ENCODE measurements at regions not wholly inside any gene's neighbourhood (a gene's known extent, or its start where the extent isn't known, plus 50 kb on each side); places are given as distances from the start of the nearest gene placed in this dataset.
"Not testable (repeated sequence)": the region's sequence is repeated elsewhere in the genome, so short reads cannot be mapped to it uniquely, and the experiment has no call there.

DNA sequence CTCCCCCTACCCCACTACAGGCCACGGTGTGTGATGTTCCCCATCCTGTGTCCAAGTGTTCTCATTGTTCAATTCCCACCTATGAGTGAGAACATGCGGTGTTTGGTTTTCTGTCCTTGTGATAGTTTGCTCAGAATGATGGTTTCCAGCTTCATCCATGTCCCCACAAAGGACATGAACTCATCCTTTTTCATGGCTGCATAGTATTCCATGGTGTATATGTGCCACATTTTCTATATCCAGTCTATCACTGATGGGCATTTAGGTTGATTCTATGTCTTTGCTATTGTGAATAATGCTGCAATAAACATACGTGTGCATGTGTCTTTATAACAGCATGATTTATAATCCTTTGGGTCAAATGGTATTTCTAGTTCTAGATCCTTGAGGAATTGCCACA, 573.4 kb downstream of the TMTC2 start:
- FAIRE-seq; CTCF ChIA-PET (ENCODE audit: partially characterized antibody); H4K91ac ChIP-seq (replicated peaks; ENCODE audit: insufficient read length, low read length); H2BK15ac ChIP-seq (ENCODE audit: low read length); H3K56ac ChIP-seq (replicated peaks; ENCODE audit: insufficient read length, low read depth, low read length); H3K4ac ChIP-seq (replicated peaks; ENCODE audit: insufficient read length, low read depth, low read length); H3K79me2 ChIP-seq (ENCODE audit: control insufficient read depth in 1 of 2, insufficient read depth in 2 of 2, low read length in 2 of 2); H4K5ac ChIP-seq (ENCODE audit: insufficient read length, low read depth, low read length); H3K9ac ChIP-seq (replicated peaks in 1 of 4; ENCODE audit: extremely low read depth in 1 of 4, low read depth in 3 of 4, low read length in 3 of 4); DNase-seq (ENCODE audit: low read depth in 1 of 2, low spot score in 2 of 2); H3K18ac ChIP-seq (ENCODE audit: extremely low read depth, low read length); H3K4me3 ChIP-seq (ENCODE audit: extremely low read depth in 1 of 4, insufficient read depth in 2 of 4, low read depth in 3 of 4, low read length in 4 of 4); H3K4me2 ChIP-seq (ENCODE audit: insufficient read depth in 1 of 2, low read depth in 2 of 2, low read length in 2 of 2); H3K79me1 ChIP-seq (ENCODE audit: low read depth, low read length); H3K27me3 ChIP-seq (replicated peaks in 1 of 4; ENCODE audit: control insufficient read depth in 3 of 4, extremely low read depth in 1 of 4, insufficient read depth in 3 of 4, low read length in 3 of 4); H2BK12ac ChIP-seq (ENCODE audit: low read depth, low read length); H4K8ac ChIP-seq (ENCODE audit: extremely low read depth, insufficient read depth, low read length); POLR2A ChIA-PET (ENCODE audit: partially characterized antibody); H3K14ac ChIP-seq (ENCODE audit: insufficient read length); H3K23ac ChIP-seq (ENCODE audit: insufficient read length); H3K23me2 ChIP-seq (ENCODE audit: low read depth, low read length); H2BK120ac ChIP-seq (replicated peaks; ENCODE audit: low read depth, low read length); H3K9me3 ChIP-seq (ENCODE audit: insufficient read depth in 2 of 2, low read depth in 1 of 2, low read length in 1 of 2); H2BK20ac ChIP-seq (ENCODE audit: low read length); H2BK5ac ChIP-seq (ENCODE audit: low read depth, low read length); H3K27ac ChIP-seq (ENCODE audit: low read depth, low read length); H2AK5ac ChIP-seq (ENCODE audit: low read depth, low read length); H4K20me1 ChIP-seq (replicated peaks in 1 of 2; ENCODE audit: control insufficient read depth in 1 of 2, insufficient read depth in 2 of 2, low read length in 2 of 2); H3K4me1 ChIP-seq (replicated peaks in 1 of 4; ENCODE audit: control insufficient read depth in 3 of 4, insufficient read depth in 4 of 4, low read length in 3 of 4); H2AFZ ChIP-seq (ENCODE audit: low read length); H3K36me3 ChIP-seq (ENCODE audit: control insufficient read depth in 2 of 4, insufficient read depth in 4 of 4, low read length in 3 of 4): not testable (repeated sequence)
- WGBS, 2 experiments (ENCODE audit: extremely low coverage in 1 of 2, insufficient coverage in 1 of 2, insufficient read length in 1 of 2, insufficient replicate concordance in 2 of 2, low coverage in 1 of 2, low lambda C conversion rate in 2 of 2, missing lambda C conversion rate in 1 of 2): 88% methylated on average over 2 of the region's 3 CpGs; no CpG with 5 or more reads in 1 of the 2 experiments

Data from H1 (cell line).